HEK293 (cell line): ENCODE measurements at regions not wholly inside any gene's neighbourhood (a gene's known extent, or its start where the extent isn't known, plus 50 kb on each side); places are given as distances from the start of the nearest gene placed in this dataset.
A peak's percentile ranks its signal among the peaks of the same experiment; 100 is the strongest.

Experiments used
- CTCF ChIA-PET: fragments of 350-600 bp; formaldehyde crosslinking; extraction: SDS; loops from one replicate; lab custom pipeline; 2021; ENCODE audit warnings: antibody characterized with exemption; lab: Yijun Ruan, JAX
- POLR2A ChIA-PET: fragments of 300-600 bp; formaldehyde crosslinking; extraction: SDS; loops from one replicate; lab custom pipeline; 2020; ENCODE audit warnings: antibody characterized with exemption, inconsistent platforms; lab: Yijun Ruan, JAX
- H3K27ac ChIP-seq: fragments of 200-500 bp; sonication (Bioruptor generic); 2 replicates; pipeline ENCODE4 v1.5.1; 2014; ENCODE audit warnings: low read depth, low read length, control low read depth, inconsistent platforms; ENCODE audit errors: extremely low read depth
- H3K36me3 ChIP-seq, 2 experiments: fragments of 200-500 bp in 1 of 2; sonication (Bioruptor generic) in 1 of 2; 1 replicate in 1 of 2; 2 replicates in 1 of 2; pipeline ENCODE4 v1.5.1; 2014 to 2017; ENCODE audit warnings: inconsistent platforms in 2 of 2, low read length in 2 of 2; ENCODE audit not compliant: control insufficient read depth in 2 of 2, insufficient read depth in 1 of 2
- H3K4me1 ChIP-seq: fragments of 200-500 bp; sonication (Bioruptor generic); 2 replicates; pipeline ENCODE4 v1.5.1; 2014; ENCODE audit warnings: mild to moderate bottlenecking, low read length, inconsistent platforms; ENCODE audit not compliant: control insufficient read depth, insufficient read depth
- H3K4me3 ChIP-seq: 2 replicates; pipeline ENCODE4 v1.5.1; 2011; ENCODE audit warnings: low read depth, mild to moderate bottlenecking, control low read depth, low read length, moderate library complexity
- H3K9me3 ChIP-seq: fragments of 200-500 bp; sonication (Bioruptor generic); 2 replicates; pipeline ENCODE4 v1.5.1; 2014; ENCODE audit warnings: low read depth, low read length, inconsistent platforms; ENCODE audit not compliant: control insufficient read depth, insufficient read depth
- BCL11B ChIP-seq: fragments of 450-650 bp; formaldehyde crosslinking; IDR thresholded peaks from 2 replicates; pipeline ENCODE4 v1.5.1; 2016; ENCODE audit warnings: low read depth, missing biosample characterization, missing genetic modification characterization
- KLF10 ChIP-seq: fragments of 450-650 bp; IDR thresholded peaks from 2 replicates; pipeline ENCODE4 v1.5.1; 2018; ENCODE audit warnings: missing biosample characterization, mild to moderate bottlenecking, missing genetic modification characterization
- KLF8 ChIP-seq: fragments of 450-650 bp; formaldehyde crosslinking; IDR thresholded peaks from 2 replicates; pipeline ENCODE4 v1.5.1; 2016; ENCODE audit warnings: missing biosample characterization, missing genetic modification characterization
- KLF9 ChIP-seq: fragments of 450-650 bp; formaldehyde crosslinking; IDR thresholded peaks from 2 replicates; pipeline ENCODE4 v1.5.1; 2016; ENCODE audit warnings: missing biosample characterization, missing genetic modification characterization, low read depth
- OVOL3 ChIP-seq: fragments of 450-650 bp; formaldehyde crosslinking; IDR thresholded peaks from 2 replicates; pipeline ENCODE4 v1.5.1; 2016; ENCODE audit warnings: missing biosample characterization, missing genetic modification characterization
- REPIN1 ChIP-seq: fragments of 450-650 bp; formaldehyde crosslinking; IDR thresholded peaks from 2 replicates; pipeline ENCODE4 v1.5.1; 2017; ENCODE audit warnings: missing biosample characterization, missing genetic modification characterization, low read depth
- SALL2 ChIP-seq: fragments of 450-650 bp; formaldehyde crosslinking; IDR thresholded peaks from 2 replicates; pipeline ENCODE4 v1.5.0; 2017; ENCODE audit warnings: missing biosample characterization, mild to moderate bottlenecking, missing genetic modification characterization, borderline replicate concordance
- SETDB1 ChIP-seq: IDR thresholded peaks from one replicate; pipeline ENCODE4 v1.6.1; 2017; ENCODE audit warnings: mild to moderate bottlenecking, low read length, moderate library complexity, mixed read lengths; ENCODE audit not compliant: insufficient read length
- ZBTB1 ChIP-seq: fragments of 450-650 bp; formaldehyde crosslinking; IDR thresholded peaks from 2 replicates; pipeline ENCODE4 v1.5.1; 2016; ENCODE audit warnings: missing biosample characterization, missing genetic modification characterization
- ZBTB7A ChIP-seq: fragments of 450-650 bp; formaldehyde crosslinking; IDR thresholded peaks from 2 replicates; pipeline ENCODE4 v1.5.1; 2016; ENCODE audit warnings: low read depth, missing biosample characterization, missing genetic modification characterization
- ZBTB8A ChIP-seq: fragments of 450-650 bp; formaldehyde crosslinking; IDR thresholded peaks from 2 replicates; pipeline ENCODE4 v1.5.1; 2016; ENCODE audit warnings: missing biosample characterization, missing genetic modification characterization
- ZFP37 ChIP-seq: fragments of 450-650 bp; formaldehyde crosslinking; IDR thresholded peaks from 2 replicates; pipeline ENCODE4 v1.5.1; 2016; ENCODE audit warnings: missing biosample characterization, missing genetic modification characterization
- ZNF155 ChIP-seq: fragments of 450-650 bp; formaldehyde crosslinking; IDR thresholded peaks from 2 replicates; pipeline ENCODE4 v1.5.1; 2016; ENCODE audit warnings: missing biosample characterization, missing genetic modification characterization
- ZNF16 ChIP-seq: fragments of 450-650 bp; formaldehyde crosslinking; IDR thresholded peaks from 2 replicates; pipeline ENCODE4 v1.5.1; 2016; ENCODE audit warnings: low read depth, missing biosample characterization, missing genetic modification characterization
- ZNF292 ChIP-seq: fragments of 450-650 bp; formaldehyde crosslinking; IDR thresholded peaks from 2 replicates; pipeline ENCODE4 v1.5.1; 2016; ENCODE audit warnings: low read depth, missing biosample characterization, missing genetic modification characterization, borderline replicate concordance
- ZNF423 ChIP-seq: fragments of 450-650 bp; formaldehyde crosslinking; IDR thresholded peaks from 2 replicates; pipeline ENCODE4 v1.5.1; 2016; ENCODE audit warnings: missing biosample characterization, missing genetic modification characterization
- ZNF530 ChIP-seq: fragments of 450-650 bp; formaldehyde crosslinking; IDR thresholded peaks from 2 replicates; pipeline ENCODE4 v1.5.1; 2016; ENCODE audit warnings: low read depth, missing biosample characterization, missing genetic modification characterization
- ZNF549 ChIP-seq: fragments of 450-650 bp; IDR thresholded peaks from 2 replicates; pipeline ENCODE4 v1.5.1; 2018; ENCODE audit warnings: missing biosample characterization, missing genetic modification characterization, mild to moderate bottlenecking, inconsistent platforms, moderate library complexity
- ZNF585B ChIP-seq: fragments of 450-650 bp; formaldehyde crosslinking; IDR thresholded peaks from 2 replicates; pipeline ENCODE4 v1.5.1; 2016; ENCODE audit warnings: missing biosample characterization, missing genetic modification characterization
- ZNF701 ChIP-seq: fragments of 450-650 bp; formaldehyde crosslinking; IDR thresholded peaks from 2 replicates; pipeline ENCODE4 v1.5.1; 2016; ENCODE audit warnings: missing biosample characterization, missing genetic modification characterization
- ZNF768 ChIP-seq: fragments of 450-650 bp; formaldehyde crosslinking; IDR thresholded peaks from 2 replicates; pipeline ENCODE4 v1.5.1; 2018; ENCODE audit warnings: missing biosample characterization, mild to moderate bottlenecking, missing genetic modification characterization
- ZNF843 ChIP-seq: fragments of 450-650 bp; formaldehyde crosslinking; IDR thresholded peaks from 2 replicates; pipeline ENCODE4 v1.5.1; 2016; ENCODE audit warnings: missing biosample characterization, missing genetic modification characterization
- TF ChIP-seq, protein P1 (sequence below): fragments of 450-650 bp; formaldehyde crosslinking; IDR thresholded peaks from 2 replicates; pipeline ENCODE4 v1.5.1; 2016; ENCODE audit warnings: missing biosample characterization, missing genetic modification characterization
- TF ChIP-seq, protein P2 (sequence below): fragments of 450-650 bp; IDR thresholded peaks from 2 replicates; pipeline ENCODE4 v1.5.1; 2018; ENCODE audit warnings: missing biosample characterization, mild to moderate bottlenecking, missing genetic modification characterization

DNA sequence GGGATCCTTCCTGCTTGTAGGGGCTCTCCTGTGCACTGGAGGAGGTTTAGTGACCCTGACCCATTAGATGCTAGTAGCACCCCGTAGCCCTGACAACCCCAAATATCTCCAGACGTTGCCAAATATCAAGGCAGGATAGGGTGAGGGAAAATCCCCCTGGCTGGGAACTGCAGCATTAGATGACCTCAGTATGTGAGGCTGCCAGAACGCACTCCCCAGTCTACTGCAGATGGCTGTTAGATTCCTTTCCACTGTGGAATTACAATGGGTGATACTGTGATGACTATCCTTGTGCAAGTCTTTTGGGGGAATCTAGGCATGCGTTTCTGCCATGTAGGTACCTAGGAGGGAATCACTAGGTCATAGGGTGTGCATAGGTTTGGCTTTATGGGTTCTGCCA is 226.3 kb upstream of the KCNG1 start (continued):
- no peak for TF ChIP-seq KLF10 (tag by site-specific recombination)
- TF ChIP-seq, protein P1, sequence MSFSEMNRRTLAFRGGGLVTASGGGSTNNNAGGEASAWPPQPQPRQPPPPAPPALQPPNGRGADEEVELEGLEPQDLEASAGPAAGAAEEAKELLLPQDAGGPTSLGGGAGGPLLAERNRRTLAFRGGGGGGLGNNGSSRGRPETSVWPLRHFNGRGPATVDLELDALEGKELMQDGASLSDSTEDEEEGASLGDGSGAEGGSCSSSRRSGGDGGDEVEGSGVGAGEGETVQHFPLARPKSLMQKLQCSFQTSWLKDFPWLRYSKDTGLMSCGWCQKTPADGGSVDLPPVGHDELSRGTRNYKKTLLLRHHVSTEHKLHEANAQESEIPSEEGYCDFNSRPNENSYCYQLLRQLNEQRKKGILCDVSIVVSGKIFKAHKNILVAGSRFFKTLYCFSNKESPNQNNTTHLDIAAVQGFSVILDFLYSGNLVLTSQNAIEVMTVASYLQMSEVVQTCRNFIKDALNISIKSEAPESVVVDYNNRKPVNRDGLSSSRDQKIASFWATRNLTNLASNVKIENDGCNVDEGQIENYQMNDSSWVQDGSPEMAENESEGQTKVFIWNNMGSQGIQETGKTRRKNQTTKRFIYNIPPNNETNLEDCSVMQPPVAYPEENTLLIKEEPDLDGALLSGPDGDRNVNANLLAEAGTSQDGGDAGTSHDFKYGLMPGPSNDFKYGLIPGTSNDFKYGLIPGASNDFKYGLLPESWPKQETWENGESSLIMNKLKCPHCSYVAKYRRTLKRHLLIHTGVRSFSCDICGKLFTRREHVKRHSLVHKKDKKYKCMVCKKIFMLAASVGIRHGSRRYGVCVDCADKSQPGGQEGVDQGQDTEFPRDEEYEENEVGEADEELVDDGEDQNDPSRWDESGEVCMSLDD (tag by site-specific recombination), result no peak
- no peak for TF ChIP-seq REPIN1 (tag by site-specific recombination)
- no peak for TF ChIP-seq ZNF155 (tag by site-specific recombination)
- no peak for TF ChIP-seq ZNF423 (tag by site-specific recombination)
- no peak for TF ChIP-seq ZNF292 (tag by site-specific recombination)
- TF ChIP-seq ZBTB8A (tag by site-specific recombination), result no peak
- no peak for TF ChIP-seq BCL11B (tag by site-specific recombination)
- no peak for TF ChIP-seq ZNF701
- no peak for TF ChIP-seq SALL2 (tag by site-specific recombination)
- TF ChIP-seq SETDB1, result no peak

DNA sequence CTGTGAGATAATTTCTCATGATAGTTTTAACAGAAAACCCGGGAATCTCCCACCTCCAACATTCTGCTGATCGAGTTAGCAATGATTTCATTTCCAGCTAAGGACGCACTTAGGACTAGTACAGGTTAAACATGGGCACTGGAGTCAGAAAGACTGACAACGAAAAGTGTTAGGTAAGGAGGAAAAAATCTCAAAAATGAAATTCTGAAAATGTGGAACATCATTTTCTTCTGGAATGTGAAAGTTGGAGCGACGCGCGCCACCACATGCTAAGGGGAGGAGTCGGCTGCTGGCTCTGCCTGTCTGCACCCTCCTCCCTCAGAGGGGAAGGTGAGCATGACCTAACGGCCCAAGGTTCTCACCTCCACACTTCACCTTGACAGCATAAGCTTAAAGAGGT is 221.6 kb upstream of the KCNG1 start:
- POLR2A ChIA-PET, result no interaction called here
- no peaks in the 10 kb centered on the region for H3K4me1 ChIP-seq
- H3K9me3 ChIP-seq, result no peaks in the 10 kb centered on the region
- no peak overlapping the region for H3K27ac ChIP-seq
- no peaks in the 10 kb centered on the region for H3K36me3 ChIP-seq
- CTCF ChIA-PET, result interaction anchor here (0.7 to 1.5 kb wide), 2 partner anchors 23 to 263 kb away, joined by 3 to 4 read pairs; no protein-coding TSS in a partner anchor
- H3K4me3 ChIP-seq, result no peak overlapping the region
- TF ChIP-seq ZNF549 (tag by site-specific recombination), result no peak

DNA sequence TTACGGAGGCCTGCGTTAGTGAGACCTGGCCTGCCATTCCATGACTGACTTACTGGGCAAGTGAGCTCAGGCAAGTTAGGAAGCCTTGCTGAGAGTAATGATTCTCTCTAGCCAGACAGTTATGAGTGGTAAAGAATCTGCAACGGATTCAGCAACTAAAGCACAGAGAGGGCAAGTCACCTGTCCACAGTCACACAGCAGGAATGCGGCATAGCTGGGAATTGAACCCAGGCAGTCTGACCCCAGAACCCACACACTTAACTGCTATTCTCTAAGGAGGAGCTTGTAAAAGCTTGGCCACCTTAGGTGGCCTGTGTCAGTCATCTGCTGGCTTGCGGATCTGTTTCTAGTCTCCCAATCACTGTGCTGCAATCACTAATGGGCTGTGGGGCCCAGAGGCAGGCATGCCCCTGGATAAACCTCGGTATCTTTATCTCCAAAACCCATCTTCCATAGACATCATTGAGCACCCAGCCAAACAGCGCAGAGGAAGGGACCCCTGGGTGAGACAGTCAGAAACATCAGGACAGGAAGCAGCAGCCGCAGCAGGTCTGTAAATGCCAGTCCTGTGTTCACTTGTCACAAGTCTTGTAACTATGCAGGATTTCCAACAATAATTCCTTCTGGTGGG is 215.9 kb upstream of the KCNG1 start:
- ChIA-PET POLR2A (no interaction called here), CTCF (interaction anchor here (0.6 kb wide), 1 partner anchor 18 kb away, joined by 3 read pairs; no protein-coding TSS in a partner anchor)

DNA sequence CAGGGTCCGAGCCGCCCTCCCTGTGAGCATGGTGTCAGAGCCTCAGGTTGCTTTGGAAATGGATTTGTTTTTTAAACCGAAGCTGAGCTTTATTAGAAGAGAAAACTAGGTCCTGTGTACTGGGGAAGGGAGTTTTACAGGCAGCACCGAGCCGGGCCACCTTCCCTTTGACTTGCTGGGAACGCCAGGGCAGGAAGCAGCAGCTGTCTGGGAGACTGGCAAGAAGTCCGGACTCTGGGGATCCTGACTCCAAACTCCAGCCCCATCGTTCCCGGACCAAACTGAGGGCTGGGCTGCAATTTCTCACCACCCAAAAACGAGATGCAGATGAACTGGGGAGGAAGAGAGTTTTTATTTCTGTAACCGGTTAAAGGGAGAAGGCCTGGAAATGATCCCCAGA is 214.9 kb upstream of the KCNG1 start:
- ChIA-PET POLR2A (no interaction called here), CTCF (interaction anchor here (0.7 to 0.8 kb wide), 2 partner anchors 245 to 258 kb away, joined by 3 read pairs; no protein-coding TSS in a partner anchor)
- Histone ChIP-seq H3K4me1 (no peaks in the 10 kb centered on the region), H3K36me3 (no peaks in the 10 kb centered on the region), H3K9me3 (no peaks in the 10 kb centered on the region), H3K27ac (no peak overlapping the region), H3K4me3 (no peak overlapping the region)
- TF ChIP-seq, protein P2, sequence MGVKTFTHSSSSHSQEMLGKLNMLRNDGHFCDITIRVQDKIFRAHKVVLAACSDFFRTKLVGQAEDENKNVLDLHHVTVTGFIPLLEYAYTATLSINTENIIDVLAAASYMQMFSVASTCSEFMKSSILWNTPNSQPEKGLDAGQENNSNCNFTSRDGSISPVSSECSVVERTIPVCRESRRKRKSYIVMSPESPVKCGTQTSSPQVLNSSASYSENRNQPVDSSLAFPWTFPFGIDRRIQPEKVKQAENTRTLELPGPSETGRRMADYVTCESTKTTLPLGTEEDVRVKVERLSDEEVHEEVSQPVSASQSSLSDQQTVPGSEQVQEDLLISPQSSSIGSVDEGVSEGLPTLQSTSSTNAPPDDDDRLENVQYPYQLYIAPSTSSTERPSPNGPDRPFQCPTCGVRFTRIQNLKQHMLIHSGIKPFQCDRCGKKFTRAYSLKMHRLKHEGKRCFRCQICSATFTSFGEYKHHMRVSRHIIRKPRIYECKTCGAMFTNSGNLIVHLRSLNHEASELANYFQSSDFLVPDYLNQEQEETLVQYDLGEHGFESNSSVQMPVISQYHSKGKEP (tag by site-specific recombination), result no peak
- TF ChIP-seq ZNF16 (no peak), KLF9 (tag by site-specific recombination) (no peak), OVOL3 (tag by site-specific recombination) (no peak), ZNF530 (tag by site-specific recombination) (no peak), ZNF843 (tag by site-specific recombination) (no peak), ZBTB1 (tag by site-specific recombination) (no peak), ZNF549 (tag by site-specific recombination) (no peak), KLF8 (tag by site-specific recombination) (no peak), ZNF585B (tag by site-specific recombination) (no peak), ZFP37 (no peak)

More for the DNA sequence above, 215.9 kb upstream of the KCNG1 start:
- no peaks in the 10 kb centered on the region for H3K36me3 ChIP-seq
- H3K9me3 ChIP-seq, result no peaks in the 10 kb centered on the region
- no peak overlapping the region for H3K27ac ChIP-seq
- H3K4me3 ChIP-seq, result no peak overlapping the region
- no peaks in the 10 kb centered on the region for H3K4me1 ChIP-seq
- TF ChIP-seq ZBTB7A (no peak), ZNF768 (tag by site-specific recombination) (0 out of 2 replicates have a peak, but pooled peaks have one; percentile 39)
